GM15510 (cell line): ENCODE measurements at regions not wholly inside any gene's neighbourhood (a gene's known extent, or its start where the extent isn't known, plus 50 kb on each side); places are given as distances from the start of the nearest gene placed in this dataset.

Experiments used
- POLR2A ChIP-seq: IDR thresholded peaks from 3 replicates; pipeline ENCODE4 v1.6.1; 2011; ENCODE audit warnings: borderline replicate concordance; ENCODE audit not compliant: insufficient read length; ENCODE audit errors: extremely low read depth

- no peak for TF ChIP-seq POLR2A
Measured at GRCh38 chr22:48647606-48648515, 1179.8 kb downstream of the BRD1 start.

GRCh38 chr22:48647051-48647450 lies 1180.6 kb downstream of the BRD1 start:
- no peak for TF ChIP-seq POLR2A

- no peak for TF ChIP-seq POLR2A
Measured at GRCh38 chr22:48646216-48646925, 1181.3 kb downstream of the BRD1 start.

GRCh38 chr22:48645766-48646165 lies 1181.9 kb downstream of the BRD1 start:
- no peak for TF ChIP-seq POLR2A

- TF ChIP-seq POLR2A, result no peak
Measured at GRCh38 chr22:48644997-48645396, 1182.7 kb downstream of the BRD1 start.

- TF ChIP-seq POLR2A, result no peak
Measured at GRCh38 chr22:48644108-48644507, 1183.6 kb downstream of the BRD1 start.

- TF ChIP-seq POLR2A, result no peak
Measured at GRCh38 chr22:48643066-48643731, 1184.5 kb downstream of the BRD1 start.

- no peak for TF ChIP-seq POLR2A
Measured at GRCh38 chr22:48642550-48642949, 1185.1 kb downstream of the BRD1 start.

GRCh38 chr22:48641906-48642475 lies 1185.7 kb downstream of the BRD1 start:
- TF ChIP-seq POLR2A, result no peak

GRCh38 chr22:48640890-48641841 lies 1186.5 kb downstream of the BRD1 start:
- TF ChIP-seq POLR2A, result no peak

- TF ChIP-seq POLR2A, result no peak
Measured at GRCh38 chr22:48639896-48640748, 1187.6 kb downstream of the BRD1 start.

- TF ChIP-seq POLR2A, result no peak
Measured at GRCh38 chr22:48639021-48639795, 1188.5 kb downstream of the BRD1 start.
